Parathyroid adenoma (tissue), 2 donors: ENCODE measurements at regions not wholly inside any gene's neighbourhood (a gene's known extent, or its start where the extent isn't known, plus 50 kb on each side); places are given as distances from the start of the nearest gene placed in this dataset.

Experiments
- H2AFZ ChIP-seq: fragments of 300-600 bp; sonication (generic); one replicate; pipeline ENCODE4 v1.7.0; 2017; ENCODE audit warnings: antibody characterized with exemption, mild to moderate bottlenecking
- H3K27ac ChIP-seq: fragments of 300-600 bp; sonication (generic); one replicate; pipeline ENCODE4 v1.7.0; 2017
- H3K27me3 ChIP-seq: fragments of 300-600 bp; sonication (generic); one replicate; pipeline ENCODE4 v1.7.0; 2017; ENCODE audit warnings: low read length; ENCODE audit not compliant: control insufficient read depth, insufficient read depth
- H3K36me3 ChIP-seq: fragments of 300-600 bp; sonication (generic); one replicate; pipeline ENCODE4 v1.7.0; 2017; ENCODE audit warnings: low read length; ENCODE audit not compliant: control insufficient read depth, insufficient read depth
- H3K4me1 ChIP-seq: fragments of 300-600 bp; sonication (generic); one replicate; pipeline ENCODE4 v1.7.0; 2017; ENCODE audit warnings: control low read depth
- H3K4me2 ChIP-seq: fragments of 300-600 bp; sonication (generic); one replicate; pipeline ENCODE4 v1.7.0; 2017; ENCODE audit warnings: low read length
- H3K4me3 ChIP-seq: fragments of 300-600 bp; sonication (generic); one replicate; pipeline ENCODE4 v1.7.0; 2017; ENCODE audit warnings: low read depth, low read length
- H3K79me2 ChIP-seq: fragments of 300-600 bp; sonication (generic); one replicate; pipeline ENCODE4 v1.7.0; 2017; ENCODE audit warnings: control low read depth
- H3K9ac ChIP-seq: fragments of 300-600 bp; sonication (generic); one replicate; pipeline ENCODE4 v1.7.0; 2017; ENCODE audit warnings: mild to moderate bottlenecking
- H3K9me3 ChIP-seq: fragments of 300-600 bp; sonication (generic); one replicate; pipeline ENCODE4 v1.7.0; 2017; ENCODE audit warnings: low read length; ENCODE audit not compliant: control insufficient read depth
- TF ChIP-seq, protein P1 (sequence below): fragments of 300-600 bp; sonication (generic); IDR thresholded peaks from one replicate; pipeline ENCODE4 v1.7.0; 2017; ENCODE audit warnings: antibody characterized with exemption, mild to moderate bottlenecking
- donor health status: primary hyperparathyroidism.

DNA sequence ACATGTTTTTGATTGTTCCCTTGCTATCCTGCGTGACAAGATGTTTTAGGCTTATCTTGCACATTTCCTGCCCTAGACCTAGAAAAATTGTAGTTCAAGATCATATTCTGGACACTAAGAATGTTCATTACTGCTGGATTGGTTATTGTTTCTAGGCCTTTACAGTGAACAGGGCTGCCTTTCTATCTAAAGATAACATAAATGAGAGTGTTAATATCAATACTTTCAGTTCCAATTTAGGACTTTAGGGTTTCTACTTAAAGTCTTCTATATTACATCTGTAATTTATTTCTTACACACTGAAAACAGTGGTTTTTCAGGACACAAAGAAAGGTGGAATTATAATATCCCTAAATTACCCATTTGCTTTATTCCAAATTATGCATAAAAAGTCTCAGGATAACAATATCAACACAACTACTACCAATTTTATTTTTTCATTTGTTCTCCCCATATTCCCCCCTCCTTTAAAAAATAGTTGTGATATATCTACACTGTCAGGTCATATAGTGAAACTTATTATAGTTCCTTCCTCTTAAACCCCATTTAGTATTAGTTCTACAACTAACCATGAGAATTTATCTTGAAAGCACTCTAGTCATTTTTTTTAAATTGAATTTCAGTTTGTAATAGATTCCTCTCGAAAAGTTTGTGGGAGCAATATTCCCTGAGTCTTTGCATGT lies 293.9 kb upstream of the RIOK2 start:
- no peak overlapping the region for H3K27ac ChIP-seq
- H3K9ac ChIP-seq: no peak overlapping the region
- H3K79me2 ChIP-seq: no peaks in the 10 kb centered on the region
- no peak overlapping the region for H3K4me3 ChIP-seq
- no peak overlapping the region for H2AFZ ChIP-seq
- TF ChIP-seq, protein P1, sequence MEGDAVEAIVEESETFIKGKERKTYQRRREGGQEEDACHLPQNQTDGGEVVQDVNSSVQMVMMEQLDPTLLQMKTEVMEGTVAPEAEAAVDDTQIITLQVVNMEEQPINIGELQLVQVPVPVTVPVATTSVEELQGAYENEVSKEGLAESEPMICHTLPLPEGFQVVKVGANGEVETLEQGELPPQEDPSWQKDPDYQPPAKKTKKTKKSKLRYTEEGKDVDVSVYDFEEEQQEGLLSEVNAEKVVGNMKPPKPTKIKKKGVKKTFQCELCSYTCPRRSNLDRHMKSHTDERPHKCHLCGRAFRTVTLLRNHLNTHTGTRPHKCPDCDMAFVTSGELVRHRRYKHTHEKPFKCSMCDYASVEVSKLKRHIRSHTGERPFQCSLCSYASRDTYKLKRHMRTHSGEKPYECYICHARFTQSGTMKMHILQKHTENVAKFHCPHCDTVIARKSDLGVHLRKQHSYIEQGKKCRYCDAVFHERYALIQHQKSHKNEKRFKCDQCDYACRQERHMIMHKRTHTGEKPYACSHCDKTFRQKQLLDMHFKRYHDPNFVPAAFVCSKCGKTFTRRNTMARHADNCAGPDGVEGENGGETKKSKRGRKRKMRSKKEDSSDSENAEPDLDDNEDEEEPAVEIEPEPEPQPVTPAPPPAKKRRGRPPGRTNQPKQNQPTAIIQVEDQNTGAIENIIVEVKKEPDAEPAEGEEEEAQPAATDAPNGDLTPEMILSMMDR: no peak
- H3K27me3 ChIP-seq: no peaks in the 10 kb centered on the region
- no peak overlapping the region for H3K4me2 ChIP-seq
- no peaks in the 10 kb centered on the region for H3K4me1 ChIP-seq
- H3K36me3 ChIP-seq: no peaks in the 10 kb centered on the region
- H3K9me3 ChIP-seq: no peaks in the 10 kb centered on the region

- no peaks in the 10 kb centered on the region for H3K9me3 ChIP-seq
- no peak overlapping the region for H3K9ac ChIP-seq
- H3K4me3 ChIP-seq: no peak overlapping the region
- no peaks in the 10 kb centered on the region for H3K36me3 ChIP-seq
- H2AFZ ChIP-seq: no peak overlapping the region
- H3K79me2 ChIP-seq: no peaks in the 10 kb centered on the region
- no peak overlapping the region for H3K4me2 ChIP-seq
- TF ChIP-seq, protein P1: no peak
- H3K4me1 ChIP-seq: no peaks in the 10 kb centered on the region
- H3K27me3 ChIP-seq: no peaks in the 10 kb centered on the region
- no peak overlapping the region for H3K27ac ChIP-seq
Measured at GRCh38 chr5:97478483-97478882, 295.4 kb upstream of the RIOK2 start.

- no peak overlapping the region for H3K4me3 ChIP-seq
- no peak overlapping the region for H2AFZ ChIP-seq
- no peaks in the 10 kb centered on the region for H3K79me2 ChIP-seq
- H3K4me1 ChIP-seq: no peaks in the 10 kb centered on the region
- no peak overlapping the region for H3K27ac ChIP-seq
- H3K9me3 ChIP-seq: no peaks in the 10 kb centered on the region
- H3K36me3 ChIP-seq: no peaks in the 10 kb centered on the region
- H3K9ac ChIP-seq: no peak overlapping the region
- H3K27me3 ChIP-seq: no peaks in the 10 kb centered on the region
- TF ChIP-seq, protein P1: no peak
- no peak overlapping the region for H3K4me2 ChIP-seq
Measured at GRCh38 chr5:97480313-97480712, 297.3 kb upstream of the RIOK2 start.

DNA sequence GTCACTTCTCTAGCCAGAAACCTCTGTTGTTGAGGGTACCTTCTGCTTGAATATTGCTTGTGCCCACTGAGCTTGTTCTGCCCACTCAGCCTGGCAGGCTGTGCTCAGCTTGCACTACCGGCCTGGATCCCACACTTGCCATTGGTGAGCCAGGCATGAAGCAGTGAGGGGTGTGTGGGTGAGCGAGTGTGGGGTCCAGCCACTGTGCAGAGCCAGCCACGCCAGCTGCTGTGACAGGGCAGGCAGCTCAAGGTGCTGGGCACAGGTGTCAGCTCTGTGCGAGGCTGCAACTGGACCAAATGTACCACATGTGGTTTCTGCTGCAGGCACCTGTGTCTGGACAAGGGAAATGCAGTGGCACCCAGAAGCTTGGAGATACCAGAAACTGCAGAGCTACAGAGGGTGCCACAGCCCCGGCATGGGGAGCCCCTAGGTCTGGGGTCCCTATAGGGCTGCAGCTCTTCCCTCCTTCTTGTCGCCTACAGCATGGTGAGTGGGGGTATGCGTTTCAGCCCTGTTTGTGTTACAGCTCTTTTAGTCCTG lies 305.1 kb upstream of the RIOK2 start:
- TF ChIP-seq, protein P1: no peak
- no peak overlapping the region for H3K4me2 ChIP-seq
- H3K27ac ChIP-seq: no peak overlapping the region
- no peaks in the 10 kb centered on the region for H3K9me3 ChIP-seq
- no peak overlapping the region for H2AFZ ChIP-seq
- no peaks in the 10 kb centered on the region for H3K4me1 ChIP-seq
- H3K27me3 ChIP-seq: no peaks in the 10 kb centered on the region
- no peaks in the 10 kb centered on the region for H3K79me2 ChIP-seq
- H3K4me3 ChIP-seq: no peak overlapping the region
- no peak overlapping the region for H3K9ac ChIP-seq
- H3K36me3 ChIP-seq: no peaks in the 10 kb centered on the region
